PFSK-1 (cell line): ENCODE measurements at regions not wholly inside any gene's neighbourhood (a gene's known extent, or its start where the extent isn't known, plus 50 kb on each side); places are given as distances from the start of the nearest gene placed in this dataset.

Experiments
- FOXP2 ChIP-seq: optimal IDR thresholded peaks from 2 replicates; pipeline ENCODE3; 2011; ENCODE audit warnings: borderline replicate concordance, control low read depth, inconsistent platforms; ENCODE audit not compliant: insufficient read depth; ENCODE audit errors: extremely low read length, extremely low read depth
- POLR2AphosphoS5 ChIP-seq: IDR thresholded peaks from 2 replicates; pipeline ENCODE4 v1.6.1; 2012; ENCODE audit warnings: low read depth, mild to moderate bottlenecking, control low read depth, low read length, moderate library complexity
- SIN3A ChIP-seq: IDR thresholded peaks from 2 replicates; pipeline ENCODE4 v1.6.1; 2012; ENCODE audit warnings: mild to moderate bottlenecking, low read length, moderate library complexity, borderline replicate concordance; ENCODE audit not compliant: insufficient read depth
- TAF1 ChIP-seq: IDR thresholded peaks from 2 replicates; pipeline ENCODE4 v1.6.1; 2012; ENCODE audit warnings: low read length, control low read depth, borderline replicate concordance; ENCODE audit not compliant: insufficient read depth
- TF ChIP-seq, protein P1 (sequence below), 2 experiments: IDR thresholded peaks; 2 replicates each; pipeline versions ENCODE4 v1.6.1 to v1.8.0; 2011 to 2012; ENCODE audit warnings: low read depth in 2 of 2, low read length in 2 of 2, control low read depth in 1 of 2, inconsistent platforms in 1 of 2, mild to moderate bottlenecking in 1 of 2, moderate library complexity in 1 of 2; ENCODE audit not compliant: insufficient read depth in 1 of 2

DNA sequence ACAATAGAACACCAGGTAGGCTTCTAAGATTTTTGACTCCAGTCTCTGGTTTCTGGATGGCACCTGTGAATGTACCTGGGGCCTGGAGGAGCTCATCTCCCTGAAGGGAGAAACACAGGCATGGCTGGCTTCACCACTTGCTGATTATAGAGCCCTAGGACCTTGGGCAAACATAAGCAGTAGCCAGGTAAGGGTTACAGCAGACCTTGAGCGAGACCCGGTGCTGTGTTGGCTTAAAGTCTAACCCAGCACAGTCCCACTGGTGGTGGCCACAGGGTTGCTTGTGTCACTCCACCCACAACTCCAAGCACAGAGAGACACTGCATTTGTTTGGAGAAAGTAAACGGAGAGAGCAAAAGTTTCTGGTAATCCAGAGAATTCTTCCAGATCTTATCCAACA, 104.7 kb upstream of the SPOPL start:
- TF ChIP-seq TAF1 (no peak), POLR2AphosphoS5 (no peak), FOXP2 (no peak), SIN3A (no peak)
- TF ChIP-seq, protein P1, sequence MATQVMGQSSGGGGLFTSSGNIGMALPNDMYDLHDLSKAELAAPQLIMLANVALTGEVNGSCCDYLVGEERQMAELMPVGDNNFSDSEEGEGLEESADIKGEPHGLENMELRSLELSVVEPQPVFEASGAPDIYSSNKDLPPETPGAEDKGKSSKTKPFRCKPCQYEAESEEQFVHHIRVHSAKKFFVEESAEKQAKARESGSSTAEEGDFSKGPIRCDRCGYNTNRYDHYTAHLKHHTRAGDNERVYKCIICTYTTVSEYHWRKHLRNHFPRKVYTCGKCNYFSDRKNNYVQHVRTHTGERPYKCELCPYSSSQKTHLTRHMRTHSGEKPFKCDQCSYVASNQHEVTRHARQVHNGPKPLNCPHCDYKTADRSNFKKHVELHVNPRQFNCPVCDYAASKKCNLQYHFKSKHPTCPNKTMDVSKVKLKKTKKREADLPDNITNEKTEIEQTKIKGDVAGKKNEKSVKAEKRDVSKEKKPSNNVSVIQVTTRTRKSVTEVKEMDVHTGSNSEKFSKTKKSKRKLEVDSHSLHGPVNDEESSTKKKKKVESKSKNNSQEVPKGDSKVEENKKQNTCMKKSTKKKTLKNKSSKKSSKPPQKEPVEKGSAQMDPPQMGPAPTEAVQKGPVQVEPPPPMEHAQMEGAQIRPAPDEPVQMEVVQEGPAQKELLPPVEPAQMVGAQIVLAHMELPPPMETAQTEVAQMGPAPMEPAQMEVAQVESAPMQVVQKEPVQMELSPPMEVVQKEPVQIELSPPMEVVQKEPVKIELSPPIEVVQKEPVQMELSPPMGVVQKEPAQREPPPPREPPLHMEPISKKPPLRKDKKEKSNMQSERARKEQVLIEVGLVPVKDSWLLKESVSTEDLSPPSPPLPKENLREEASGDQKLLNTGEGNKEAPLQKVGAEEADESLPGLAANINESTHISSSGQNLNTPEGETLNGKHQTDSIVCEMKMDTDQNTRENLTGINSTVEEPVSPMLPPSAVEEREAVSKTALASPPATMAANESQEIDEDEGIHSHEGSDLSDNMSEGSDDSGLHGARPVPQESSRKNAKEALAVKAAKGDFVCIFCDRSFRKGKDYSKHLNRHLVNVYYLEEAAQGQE (IDR thresholded peaks at IDR 0.05; ENCODE audit: insufficient read depth in 1 of 2, low read depth in 2 of 2, low read length in 2 of 2) = no peak

DNA sequence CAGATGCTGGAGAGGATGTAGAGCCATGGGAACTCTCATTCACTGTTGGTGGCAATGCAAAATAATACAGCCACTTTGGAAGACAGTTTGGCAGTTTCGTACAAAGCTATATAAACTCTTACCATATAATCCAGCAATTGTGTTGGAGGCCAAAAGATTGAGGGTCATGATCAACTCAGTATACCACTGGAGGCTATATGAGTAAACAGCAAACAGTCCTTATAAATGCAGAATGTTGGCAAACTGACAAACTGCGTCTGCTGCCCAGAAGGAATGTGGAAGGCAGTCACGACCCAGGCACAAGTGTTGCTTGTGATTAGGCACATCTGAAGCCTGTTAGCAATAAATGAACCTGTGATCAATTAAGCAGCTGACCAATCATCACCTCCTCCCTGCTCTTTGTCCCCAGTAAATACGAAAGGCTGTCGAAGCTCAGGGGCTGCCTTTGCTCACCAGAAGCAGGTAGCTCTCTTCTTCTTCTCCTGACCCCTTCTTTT, 98.1 kb upstream of the SPOPL start:
- TF ChIP-seq POLR2AphosphoS5 (no peak), TAF1 (no peak), FOXP2 (no peak), SIN3A (no peak)
- TF ChIP-seq, protein P1 (IDR thresholded peaks at IDR 0.05; ENCODE audit: insufficient read depth in 1 of 2, low read depth in 2 of 2, low read length in 2 of 2) = no peak

DNA sequence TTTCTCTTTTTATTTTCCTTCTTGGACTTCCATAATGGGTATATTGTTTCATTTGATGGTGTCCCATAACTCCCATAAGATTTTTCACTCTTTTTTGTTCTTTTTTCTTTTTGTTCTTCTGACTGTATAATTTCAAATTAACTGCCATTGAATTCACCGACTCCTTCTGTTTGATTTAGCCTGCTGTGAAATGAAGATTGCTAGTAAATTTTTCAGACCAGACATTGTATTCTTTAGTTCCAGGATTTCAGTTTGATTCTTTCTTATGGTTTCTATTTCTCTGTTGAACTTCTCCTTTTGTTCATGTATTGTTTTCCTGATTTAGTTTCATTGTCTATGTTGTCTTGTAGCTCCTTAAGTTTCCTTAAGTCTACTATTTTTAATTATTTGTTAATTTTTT, 87.6 kb upstream of the SPOPL start:
- TF ChIP-seq TAF1 = no peak
- TF ChIP-seq, protein P1 (IDR thresholded peaks at IDR 0.05; ENCODE audit: insufficient read depth in 1 of 2, low read depth in 2 of 2, low read length in 2 of 2) = no peak
- TF ChIP-seq SIN3A = no peak
- no peak for TF ChIP-seq FOXP2
- TF ChIP-seq POLR2AphosphoS5 = no peak

DNA sequence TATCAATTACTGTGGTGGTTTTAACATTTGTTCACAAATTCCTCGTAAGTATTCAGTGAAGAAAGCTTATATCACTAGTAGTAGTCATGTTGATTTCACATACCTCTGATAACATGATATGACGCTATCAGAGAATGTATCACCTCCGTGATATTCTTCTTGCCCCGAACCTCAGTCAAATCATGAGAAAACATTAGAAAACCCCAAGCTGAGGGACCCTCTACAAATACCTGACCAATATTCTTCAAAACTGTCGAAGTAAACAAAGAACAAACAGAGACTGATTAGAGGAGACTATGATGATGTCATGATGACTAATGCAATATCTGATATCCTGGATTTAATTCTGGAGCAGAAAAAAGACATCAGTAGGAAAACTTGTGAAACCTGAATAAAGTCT, 85.6 kb upstream of the SPOPL start:
- TF ChIP-seq FOXP2 (no peak), TAF1 (no peak), SIN3A (no peak), POLR2AphosphoS5 (no peak)
- TF ChIP-seq, protein P1 (IDR thresholded peaks at IDR 0.05; ENCODE audit: insufficient read depth in 1 of 2, low read depth in 2 of 2, low read length in 2 of 2) = no peak

DNA sequence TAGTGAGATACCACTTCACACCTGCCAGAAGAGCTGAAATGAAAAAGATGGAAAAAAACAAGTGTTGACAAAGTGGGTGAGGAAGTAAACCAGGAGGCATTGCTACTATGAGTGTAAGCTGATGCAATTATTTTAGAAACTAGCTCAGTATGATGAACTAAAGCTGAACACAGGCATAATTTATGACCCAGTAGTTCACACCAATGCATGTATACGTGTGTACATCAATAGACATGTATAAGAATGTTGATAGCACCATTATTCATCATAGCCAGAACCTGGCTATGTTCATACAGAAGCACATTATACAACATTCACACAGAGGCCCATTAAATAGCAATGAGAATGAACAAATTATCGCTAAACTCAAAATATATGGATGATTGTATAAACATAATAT, 83.1 kb upstream of the SPOPL start:
- TF ChIP-seq, protein P1 (IDR thresholded peaks at IDR 0.05; ENCODE audit: insufficient read depth in 1 of 2, low read depth in 2 of 2, low read length in 2 of 2) = no peak
- TF ChIP-seq POLR2AphosphoS5 (no peak), SIN3A (no peak), TAF1 (no peak), FOXP2 (no peak)
